Loucy (cell line): ENCODE measurements at regions not wholly inside any gene's neighbourhood (a gene's known extent, or its start where the extent isn't known, plus 50 kb on each side); places are given as distances from the start of the nearest gene placed in this dataset.

Experiments
- H2AFZ ChIP-seq: fragments of 200-600 bp; sonication (generic); 2 replicates; pipeline ENCODE4 v1.6.0; 2016; ENCODE audit warnings: antibody characterized with exemption, mild to moderate bottlenecking, low read length, moderate library complexity
- H3F3A ChIP-seq: fragments of 200-600 bp; 2 replicates; pipeline ENCODE4 v1.6.0; 2016; ENCODE audit warnings: antibody characterized with exemption, low read depth, mild to moderate bottlenecking
- H3K27me3 ChIP-seq: fragments of 200-600 bp; sonication (generic); 2 replicates; pipeline ENCODE4 v1.6.1; 2014; ENCODE audit warnings: low read length, mild to moderate bottlenecking; ENCODE audit not compliant: insufficient read depth, poor library complexity, severe bottlenecking
- H3K36me3 ChIP-seq: fragments of 200-600 bp; sonication (generic); 2 replicates; pipeline ENCODE4 v1.6.1; 2016; ENCODE audit warnings: low read length; ENCODE audit not compliant: insufficient read depth
- H3K4me1 ChIP-seq: fragments of 200-600 bp; sonication (generic); 2 replicates; pipeline ENCODE4 v1.5.1; 2014; ENCODE audit warnings: low read length, mild to moderate bottlenecking; ENCODE audit not compliant: insufficient read depth, poor library complexity, severe bottlenecking
- H3K4me2 ChIP-seq: fragments of 200-600 bp; sonication (generic); 2 replicates; pipeline ENCODE4 v1.6.0; 2014; ENCODE audit warnings: antibody characterized with exemption, low read length, low read depth, mild to moderate bottlenecking; ENCODE audit not compliant: poor library complexity, severe bottlenecking
- H3K4me3 ChIP-seq: fragments of 200-600 bp; sonication (generic); 2 replicates; pipeline ENCODE4 v1.5.1; 2014; ENCODE audit warnings: low read length, mild to moderate bottlenecking, mixed read lengths; ENCODE audit not compliant: poor library complexity, severe bottlenecking
- H3K79me2 ChIP-seq: fragments of 200-600 bp; sonication (generic); 2 replicates; pipeline ENCODE4 v1.6.1; 2014; ENCODE audit warnings: low read length; ENCODE audit not compliant: insufficient read depth
- H3K9ac ChIP-seq: fragments of 200-600 bp; sonication (generic); 2 replicates; pipeline ENCODE4 v1.6.0; 2014; ENCODE audit warnings: mild to moderate bottlenecking, low read depth, low read length, moderate library complexity; ENCODE audit not compliant: poor library complexity, severe bottlenecking
- H3K9me2 ChIP-seq: fragments of 200-600 bp; sonication (generic); replicated peaks from 2 replicates; pipeline ENCODE4 v1.6.1; 2016; ENCODE audit warnings: low read depth, low read length, mixed read lengths
- H3K9me3 ChIP-seq: fragments of 200-600 bp; sonication (generic); 2 replicates; pipeline ENCODE4 v1.6.1; 2014; ENCODE audit warnings: mild to moderate bottlenecking, antibody characterized with exemption, low read length, low read depth; ENCODE audit not compliant: insufficient read depth
- H4K20me1 ChIP-seq: fragments of 200-600 bp; sonication (generic); 2 replicates; pipeline ENCODE4 v1.6.0; 2014; ENCODE audit warnings: antibody characterized with exemption, low read length, mild to moderate bottlenecking; ENCODE audit not compliant: insufficient read depth, poor library complexity, severe bottlenecking
- EZH2phosphoT487 ChIP-seq: fragments of 200-600 bp; IDR thresholded peaks from 2 replicates; pipeline ENCODE4 v1.6.1; 2018; ENCODE audit warnings: antibody characterized with exemption, mild to moderate bottlenecking, moderate library complexity, borderline replicate concordance
- TF ChIP-seq, protein P1 (sequence below): fragments of 200-600 bp; sonication (generic); conservative IDR thresholded peaks from 2 replicates; pipeline ENCODE4 v1.5.1; 2014; ENCODE audit warnings: mild to moderate bottlenecking, antibody characterized with exemption, low read length

DNA sequence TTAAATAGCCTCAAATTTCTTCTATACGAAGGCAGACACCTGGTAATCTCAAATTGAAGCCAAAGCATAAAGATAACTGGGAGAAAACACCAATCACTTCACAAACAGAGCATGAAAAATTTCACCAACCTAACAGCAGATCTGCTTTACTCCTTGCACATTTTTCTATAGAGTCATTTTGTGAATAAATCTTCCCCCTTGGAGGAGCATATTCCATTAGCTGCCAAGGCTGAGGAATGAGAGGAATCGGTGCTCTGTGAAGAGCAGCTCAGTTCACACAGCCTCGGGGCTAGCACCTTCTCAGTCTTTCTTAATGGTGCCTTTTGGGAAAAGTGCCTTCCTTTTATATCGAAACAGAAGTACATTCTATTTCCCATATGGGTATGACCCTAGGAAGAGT is 1313.7 kb upstream of the NRXN1 start:
- TF ChIP-seq, protein P1, sequence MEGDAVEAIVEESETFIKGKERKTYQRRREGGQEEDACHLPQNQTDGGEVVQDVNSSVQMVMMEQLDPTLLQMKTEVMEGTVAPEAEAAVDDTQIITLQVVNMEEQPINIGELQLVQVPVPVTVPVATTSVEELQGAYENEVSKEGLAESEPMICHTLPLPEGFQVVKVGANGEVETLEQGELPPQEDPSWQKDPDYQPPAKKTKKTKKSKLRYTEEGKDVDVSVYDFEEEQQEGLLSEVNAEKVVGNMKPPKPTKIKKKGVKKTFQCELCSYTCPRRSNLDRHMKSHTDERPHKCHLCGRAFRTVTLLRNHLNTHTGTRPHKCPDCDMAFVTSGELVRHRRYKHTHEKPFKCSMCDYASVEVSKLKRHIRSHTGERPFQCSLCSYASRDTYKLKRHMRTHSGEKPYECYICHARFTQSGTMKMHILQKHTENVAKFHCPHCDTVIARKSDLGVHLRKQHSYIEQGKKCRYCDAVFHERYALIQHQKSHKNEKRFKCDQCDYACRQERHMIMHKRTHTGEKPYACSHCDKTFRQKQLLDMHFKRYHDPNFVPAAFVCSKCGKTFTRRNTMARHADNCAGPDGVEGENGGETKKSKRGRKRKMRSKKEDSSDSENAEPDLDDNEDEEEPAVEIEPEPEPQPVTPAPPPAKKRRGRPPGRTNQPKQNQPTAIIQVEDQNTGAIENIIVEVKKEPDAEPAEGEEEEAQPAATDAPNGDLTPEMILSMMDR: no peak
- no peak for TF ChIP-seq EZH2phosphoT487
- no peaks in the 10 kb centered on the region for H3K9me3 ChIP-seq
- no peak overlapping the region for H3K4me2 ChIP-seq

DNA sequence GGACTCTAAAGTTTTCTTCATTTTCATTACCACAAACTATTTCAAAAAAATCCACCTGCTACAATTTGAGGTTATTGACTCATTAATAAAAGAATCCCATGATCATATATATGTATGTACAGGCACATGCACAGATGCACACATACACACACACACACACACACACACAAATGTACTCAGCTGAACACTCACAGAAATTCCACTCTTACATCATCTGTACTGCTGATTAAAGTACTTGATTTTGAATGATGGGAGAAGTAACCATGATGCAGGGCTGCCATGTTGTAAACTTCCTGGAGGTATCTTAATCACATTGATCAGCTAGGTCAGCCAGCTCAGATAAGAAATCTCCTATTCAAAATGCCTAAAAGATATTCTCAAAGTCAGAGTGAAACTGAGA is 1313.2 kb upstream of the NRXN1 start:
- Histone ChIP-seq H2AFZ (no peak overlapping the region), H3K4me1 (no peaks in the 10 kb centered on the region), H3K4me2 (no peak overlapping the region), H3F3A (no peaks in the 10 kb centered on the region), H4K20me1 (no peaks in the 10 kb centered on the region), H3K79me2 (no peaks in the 10 kb centered on the region), H3K36me3 (no peaks in the 10 kb centered on the region), H3K9me3 (no peaks in the 10 kb centered on the region), H3K9me2 (no peaks in the 10 kb centered on the region), H3K27me3 (no peaks in the 10 kb centered on the region), H3K9ac (no peak overlapping the region), H3K4me3 (no peak overlapping the region)
- TF ChIP-seq, protein P1: no peak
- no peak for TF ChIP-seq EZH2phosphoT487

More for the DNA sequence above, 1313.7 kb upstream of the NRXN1 start:
- Histone ChIP-seq H3K4me3 (no peak overlapping the region), H3K4me1 (no peaks in the 10 kb centered on the region), H3K9me2 (no peaks in the 10 kb centered on the region), H3K27me3 (no peaks in the 10 kb centered on the region), H3K79me2 (no peaks in the 10 kb centered on the region), H3K36me3 (no peaks in the 10 kb centered on the region), H3K9ac (no peak overlapping the region), H4K20me1 (no peaks in the 10 kb centered on the region), H3F3A (no peaks in the 10 kb centered on the region), H2AFZ (no peak overlapping the region)

DNA sequence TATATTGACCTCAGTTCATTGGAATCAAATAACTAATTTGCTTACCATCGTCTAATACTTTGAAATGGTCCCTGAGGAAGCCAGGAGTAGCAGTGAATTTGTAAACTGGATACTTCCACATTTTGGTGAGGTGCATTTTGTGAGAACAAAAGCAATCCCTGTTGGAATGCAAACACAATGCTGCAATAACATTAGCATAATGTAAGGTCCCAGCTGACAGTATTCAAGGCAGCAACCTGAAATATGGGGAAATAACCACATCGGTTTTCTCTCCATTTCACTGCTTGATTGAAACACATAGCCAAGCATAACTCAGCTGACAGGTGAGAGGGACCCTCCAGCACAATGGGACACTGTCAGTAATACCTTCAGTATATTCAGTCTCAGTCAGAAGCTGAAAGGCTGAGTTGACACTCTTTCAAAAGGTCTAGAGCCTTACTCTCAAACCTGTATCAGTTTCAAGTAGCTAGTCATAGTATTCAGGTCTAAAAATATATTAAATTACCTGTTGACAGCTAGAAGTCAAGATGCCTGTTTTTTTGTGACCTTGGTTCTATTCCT is 1311.9 kb upstream of the NRXN1 start:
- no peaks in the 10 kb centered on the region for H3F3A ChIP-seq
- no peaks in the 10 kb centered on the region for H3K9me3 ChIP-seq
- H3K4me3 ChIP-seq: no peak overlapping the region
- H3K79me2 ChIP-seq: no peaks in the 10 kb centered on the region
- no peaks in the 10 kb centered on the region for H4K20me1 ChIP-seq
- H3K4me1 ChIP-seq: no peaks in the 10 kb centered on the region
- no peaks in the 10 kb centered on the region for H3K27me3 ChIP-seq
- TF ChIP-seq, protein P1: no peak
- TF ChIP-seq EZH2phosphoT487: no peak
- no peaks in the 10 kb centered on the region for H3K9me2 ChIP-seq
- no peaks in the 10 kb centered on the region for H3K36me3 ChIP-seq
- no peak overlapping the region for H3K9ac ChIP-seq
- no peak overlapping the region for H2AFZ ChIP-seq
- H3K4me2 ChIP-seq: no peak overlapping the region
